HepG2 (cell line): ENCODE measurements at regions not wholly inside any gene's neighbourhood (a gene's known extent, or its start where the extent isn't known, plus 50 kb on each side); places are given as distances from the start of the nearest gene placed in this dataset.

Experiments used
- TF ChIP-seq, protein P1 (sequence below): sonication (generic); formaldehyde crosslinking; IDR thresholded peaks from 2 replicates; pipeline ENCODE4 v1.4.0; 2020; ENCODE audit warnings: mild to moderate bottlenecking, missing genetic modification reagents

DNA sequence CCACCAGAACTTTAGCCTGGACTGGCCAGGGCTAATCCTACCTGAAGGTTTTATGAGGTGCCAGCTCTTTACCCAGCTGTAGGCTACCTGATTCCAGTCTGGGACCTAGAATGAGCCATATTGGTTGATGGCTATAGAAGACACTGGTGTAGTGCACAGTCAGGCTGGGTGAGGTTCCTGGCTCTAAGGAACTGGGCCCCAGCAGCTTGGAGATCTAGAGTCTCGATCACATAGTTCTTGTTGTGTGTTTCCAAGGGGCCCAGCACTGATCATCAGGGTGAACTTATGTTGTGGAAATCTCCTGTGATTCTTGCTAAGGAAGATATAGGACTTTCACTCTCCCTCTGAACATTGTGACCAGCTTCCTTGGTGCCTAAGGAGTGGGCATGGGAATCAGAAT is 236.3 kb downstream of the ZNF536 start (continued):
- TF ChIP-seq, protein P1, sequence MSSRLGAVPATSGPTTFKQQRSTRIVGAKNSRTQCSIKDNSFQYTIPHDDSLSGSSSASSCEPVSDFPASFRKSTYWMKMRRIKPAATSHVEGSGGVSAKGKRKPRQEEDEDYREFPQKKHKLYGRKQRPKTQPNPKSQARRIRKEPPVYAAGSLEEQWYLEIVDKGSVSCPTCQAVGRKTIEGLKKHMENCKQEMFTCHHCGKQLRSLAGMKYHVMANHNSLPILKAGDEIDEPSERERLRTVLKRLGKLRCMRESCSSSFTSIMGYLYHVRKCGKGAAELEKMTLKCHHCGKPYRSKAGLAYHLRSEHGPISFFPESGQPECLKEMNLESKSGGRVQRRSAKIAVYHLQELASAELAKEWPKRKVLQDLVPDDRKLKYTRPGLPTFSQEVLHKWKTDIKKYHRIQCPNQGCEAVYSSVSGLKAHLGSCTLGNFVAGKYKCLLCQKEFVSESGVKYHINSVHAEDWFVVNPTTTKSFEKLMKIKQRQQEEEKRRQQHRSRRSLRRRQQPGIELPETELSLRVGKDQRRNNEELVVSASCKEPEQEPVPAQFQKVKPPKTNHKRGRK (CRISPR knock-in tag) = no peak
